Astrocyte (in vitro differentiated cells and primary cell): ENCODE measurements at regions not wholly inside any gene's neighbourhood (a gene's known extent, or its start where the extent isn't known, plus 50 kb on each side); places are given as distances from the start of the nearest gene placed in this dataset.
"Not testable (repeated sequence)": the region's sequence is repeated elsewhere in the genome, so short reads cannot be mapped to it uniquely, and the experiment has no call there.

Source experiments
- DNase-seq: peaks from one replicate; pipeline ENCODE4 v3.0.0-alpha.2; 2010; ENCODE audit warnings: low read depth
- FAIRE-seq: peaks from 2 replicates; lab custom pipeline; 2011; peaks lifted over from hg19 to GRCh38; lab: Jason Lieb, UNC
- H2AFZ ChIP-seq: 2 replicates; pipeline ENCODE4 v1.6.0; 2012; ENCODE audit warnings: low read depth, low read length, inconsistent platforms
- H3K27ac ChIP-seq: 2 replicates; pipeline ENCODE4 v1.5.1; 2011; ENCODE audit warnings: low read depth, low read length, inconsistent platforms
- H3K27me3 ChIP-seq: 2 replicates; pipeline ENCODE4 v1.6.0; 2011; ENCODE audit warnings: low read length, inconsistent platforms; ENCODE audit not compliant: insufficient read depth
- H3K36me3 ChIP-seq: 2 replicates; pipeline ENCODE4 v1.5.1; 2011; ENCODE audit warnings: low read length, inconsistent platforms; ENCODE audit not compliant: insufficient read depth
- H3K4me1 ChIP-seq: 2 replicates; pipeline ENCODE4 v1.5.1; 2011; ENCODE audit warnings: low read length, inconsistent platforms; ENCODE audit not compliant: insufficient read depth
- H3K4me2 ChIP-seq: 2 replicates; pipeline ENCODE4 v1.6.0; 2012; ENCODE audit warnings: low read length, inconsistent platforms
- H3K4me3 ChIP-seq: 2 replicates; pipeline ENCODE4 v1.5.1; 2011; ENCODE audit warnings: low read depth, mild to moderate bottlenecking, low read length, inconsistent platforms; ENCODE audit not compliant: insufficient read depth
- H3K79me2 ChIP-seq: 2 replicates; pipeline ENCODE4 v1.6.0; 2012; ENCODE audit warnings: mild to moderate bottlenecking, low read length, inconsistent platforms; ENCODE audit not compliant: insufficient read depth
- H3K9ac ChIP-seq: 2 replicates; pipeline ENCODE4 v1.6.0; 2012; ENCODE audit warnings: mild to moderate bottlenecking, low read length, inconsistent platforms
- H3K9me3 ChIP-seq: 2 replicates; pipeline ENCODE4 v1.5.1; 2012; ENCODE audit warnings: low read depth, mild to moderate bottlenecking, low read length, inconsistent platforms; ENCODE audit not compliant: insufficient read depth
- H4K20me1 ChIP-seq: 2 replicates; pipeline ENCODE4 v1.6.0; 2012; ENCODE audit warnings: low read length, inconsistent platforms; ENCODE audit not compliant: insufficient read depth
- H3K27ac Mint-ChIP-seq: one replicate; pipeline ENCODE4 v1.8.0; 2021; ENCODE audit warnings: mild to moderate bottlenecking, mixed read lengths; ENCODE audit not compliant: unreplicated experiment
- H3K27me3 Mint-ChIP-seq: one replicate; pipeline ENCODE4 v1.8.0; 2021; ENCODE audit warnings: low read depth, mixed read lengths; ENCODE audit not compliant: unreplicated experiment
- H3K36me3 Mint-ChIP-seq: one replicate; pipeline ENCODE4 v1.8.0; 2021; ENCODE audit warnings: low read depth, mixed read lengths; ENCODE audit not compliant: unreplicated experiment
- H3K4me1 Mint-ChIP-seq: one replicate; pipeline ENCODE4 v1.8.0; 2021; ENCODE audit warnings: low read depth, mixed read lengths; ENCODE audit not compliant: unreplicated experiment
- H3K4me3 Mint-ChIP-seq: one replicate; pipeline ENCODE4 v1.8.0; 2021; ENCODE audit warnings: mild to moderate bottlenecking, moderate library complexity, mixed read lengths; ENCODE audit not compliant: unreplicated experiment
- H3K9me3 Mint-ChIP-seq: one replicate; pipeline ENCODE4 v1.8.0; 2021; ENCODE audit warnings: mild to moderate bottlenecking, mixed read lengths; ENCODE audit not compliant: unreplicated experiment
- CTCF ChIP-seq: IDR thresholded peaks from 2 replicates; pipeline ENCODE4 v1.5.1; 2011; ENCODE audit warnings: low read depth, mild to moderate bottlenecking, inconsistent platforms, low read length, moderate library complexity; ENCODE audit not compliant: insufficient read depth
- EZH2 ChIP-seq: IDR thresholded peaks from 2 replicates; pipeline ENCODE4 v1.6.1; 2012; ENCODE audit warnings: mild to moderate bottlenecking, low read length, inconsistent platforms; ENCODE audit not compliant: insufficient read depth

- H3K4me3 Mint-ChIP-seq, H3K4me1 ChIP-seq, H3K4me3 ChIP-seq, H2AFZ ChIP-seq, H3K27me3 ChIP-seq, H3K27me3 Mint-ChIP-seq, H3K27ac Mint-ChIP-seq, H3K9ac ChIP-seq, H3K4me1 Mint-ChIP-seq, H4K20me1 ChIP-seq, FAIRE-seq, H3K4me2 ChIP-seq, H3K36me3 Mint-ChIP-seq, H3K79me2 ChIP-seq, H3K9me3 ChIP-seq, H3K36me3 ChIP-seq, DNase-seq, H3K27ac ChIP-seq: not testable (repeated sequence)
- peaks cover 13% of the 10 kb centered on the region for H3K9me3 Mint-ChIP-seq
- TF ChIP-seq CTCF = peak; percentile 14
Observed at GRCh38 chr4:137733174-137734141, 201.2 kb upstream of the PCDH18 start.

DNA sequence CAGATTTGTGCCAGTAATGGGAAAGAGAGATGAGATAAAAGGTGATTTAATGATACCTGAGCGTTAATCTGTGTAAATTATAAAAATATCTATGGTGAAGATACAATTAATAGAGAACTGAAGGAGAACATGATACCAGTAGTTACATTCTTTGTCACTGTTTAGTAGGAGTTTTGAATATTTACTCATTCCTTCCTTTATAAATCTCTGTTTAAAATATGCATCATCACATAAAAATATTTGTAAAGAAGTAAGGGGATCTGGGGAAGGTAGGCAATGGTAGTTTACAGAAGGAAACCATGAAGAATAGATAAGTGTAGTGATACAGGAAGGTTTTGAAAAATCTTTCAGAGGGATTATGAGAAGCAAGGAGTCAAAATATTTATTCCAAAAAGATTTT is 190.6 kb upstream of the PCDH18 start:
- no peak for FAIRE-seq
- Histone ChIP-seq H3K4me3 (no peak overlapping the region), H3K9ac (no peak overlapping the region)

More for the DNA sequence above, 190.6 kb upstream of the PCDH18 start:
- Mint-ChIP-seq H3K9me3 (no peaks in the 10 kb centered on the region), H3K36me3 (peaks cover under 1% of the 10 kb centered on the region), H3K27ac (no peak overlapping the region), H3K4me3 (no peak overlapping the region), H3K4me1 (no peaks in the 10 kb centered on the region), H3K27me3 (no peaks in the 10 kb centered on the region)
- no peaks in the 10 kb centered on the region for H3K9me3 ChIP-seq
- H3K4me2 ChIP-seq = no peak overlapping the region
- no peaks in the 10 kb centered on the region for H3K36me3 ChIP-seq
- no peak overlapping the region for H3K27ac ChIP-seq
- DNase-seq = no peak
- no peak overlapping the region for H2AFZ ChIP-seq
- TF ChIP-seq EZH2 = no peak
- TF ChIP-seq CTCF = no peak
- H3K4me1 ChIP-seq = no peaks in the 10 kb centered on the region
- H3K27me3 ChIP-seq = no peaks in the 10 kb centered on the region
- H4K20me1 ChIP-seq = no peaks in the 10 kb centered on the region
- H3K79me2 ChIP-seq = no peaks in the 10 kb centered on the region
